Heart left ventricle (tissue), 16 donors: ENCODE measurements at regions not wholly inside any gene's neighbourhood (a gene's known extent, or its start where the extent isn't known, plus 50 kb on each side); places are given as distances from the start of the nearest gene placed in this dataset.

Experiments used
- ATAC-seq, 4 donors: fragments of 200-7000 bp; cut with Tn5 transposase; one replicate each; pipeline ENCODE4 v1.9.1; 2020 to 2022; ENCODE audit warnings: moderate library complexity in 4 of 4, mild to moderate bottlenecking in 3 of 4, moderate number of reproducible peaks in 1 of 4
- DNase-seq, 5 donors: peaks; one replicate each; pipeline ENCODE4 v3.0.0-alpha.2; 2020
- H3K27ac ChIP-seq, 12 donors: fragments of 200-600 bp; sonication (generic) in 4 of 12; one replicate each; pipeline versions ENCODE4 v1.5.0 to v1.8.0; 2016 to 2022; ENCODE audit warnings: mild to moderate bottlenecking in 2 of 12
- H3K27me3 ChIP-seq, 9 donors: fragments of 200-600 bp; sonication (generic) in 2 of 9; one replicate each; pipeline versions ENCODE4 v1.5.1 to v1.8.0; 2016 to 2022; ENCODE audit warnings: mild to moderate bottlenecking in 3 of 9
- H3K36me3 ChIP-seq, 9 donors: fragments of 200-600 bp; sonication (generic) in 2 of 9; one replicate each; pipeline versions ENCODE4 v1.5.0 to v1.8.0; 2018 to 2022; ENCODE audit warnings: mild to moderate bottlenecking in 2 of 9
- H3K4me1 ChIP-seq, 12 donors: fragments of 200-600 bp; sonication (generic) in 4 of 12; one replicate each; pipeline versions ENCODE4 v1.5.0 to v1.8.0; 2016 to 2022; ENCODE audit warnings: mild to moderate bottlenecking in 3 of 12
- H3K4me3 ChIP-seq, 12 donors: fragments of 200-600 bp; sonication (generic) in 4 of 12; one replicate each; pipeline versions ENCODE4 v1.5.0 to v1.8.0; 2017 to 2022; ENCODE audit warnings: mild to moderate bottlenecking in 9 of 12, moderate library complexity in 4 of 12
- H3K9me3 ChIP-seq, 12 donors: fragments of 200-600 bp; sonication (generic) in 4 of 12; one replicate each; pipeline versions ENCODE4 v1.5.0 to v1.8.0; 2016 to 2022; ENCODE audit warnings: mild to moderate bottlenecking in 1 of 12
- CTCF ChIP-seq, 12 donors: fragments of 200-600 bp; sonication (generic) in 4 of 12; IDR thresholded peaks; one replicate each; pipeline versions ENCODE4 v1.5.0 to v1.8.0; 2018 to 2022; ENCODE audit warnings: antibody characterized with exemption in 12 of 12, mild to moderate bottlenecking in 5 of 12
- POLR2A ChIP-seq, 2 donors: fragments of 450-650 bp; IDR thresholded peaks; one replicate each; pipeline ENCODE4 v1.6.1; 2017; ENCODE audit warnings: antibody characterized with exemption in 2 of 2, mild to moderate bottlenecking in 2 of 2, moderate library complexity in 2 of 2
- WGBS, 4 donors: extraction: QIAGEN DNeasy Blood & Tissue Kit in 2 of 4; methylation state at CpG; one replicate each; pipeline versions ENCODE4 v1.1.5 to v1.1.7; 2013 to 2018; 5-methylcytosine and 5-hydroxymethylcytosine counted together
- intact Hi-C, 10 donors: fragments of 100-400 bp; cut with DNase I; formaldehyde crosslinking; loops; one replicate each; pipeline versions ENCODE4 v1.11.1 to v1.14.2; 2022
- donor health status: ischemic (EF 13 %, LVEDD 7.1; RV severe dilation, severe dysfunction).
- donor health status: healthy with polysubstance abuse.
- donor health status: DM: no; HTN: yes; CAD: no.
- donor health status: DM: no; HTN: no; CAD: no.
- donor health status: ischemic (EF 25% LVEDD 6.9; RV normal size, moderate dysfunction).
- donor health status: ischemic (EF 25% LVEDD 5.7; RV mildly dilated, moderate dysfunction).
- donor health status: healthy.
- donor health status: DM: yes; HTN: yes; CAD: no.
- donor health status: ischemic (EF 35%, LVEDD 5.7; RV mildly dilated, moderate dysfunction).
- donor health status: nonischemic (EF 11% LVEDD 7.7; RV severe dilation, severe dysfunction).
- donor health status: DM: yes; HTN: yes; CAD: no.
- donor health status: PGD.
- donor health status: ischemic (EF 29% LVEDD 5.4; RV normal size, mild dysfunction).
- donor health status: nonischemic (EF 23%, LVEDD 6.1; RV moderate dilation, normal function).

- DNase-seq: no peak
- H3K9me3 ChIP-seq: peaks cover 0 to 7% (median 0%) of the 10 kb centered on the region in 12 donors
- no peak overlapping the region for H3K4me3 ChIP-seq
- no peaks in the 10 kb centered on the region for H3K36me3 ChIP-seq
- intact Hi-C loops: no loop called here
- TF ChIP-seq POLR2A (IDR thresholded peaks at IDR 0.05) (no peak), CTCF (IDR thresholded peaks at IDR 0.05) (peak in 3 of 12 donors; percentile 16 to 28 (median 27))
- 70 to 74% (median 73%) methylated on average over 12 of the region's 12 CpGs for WGBS, 4 donors
- peaks cover 0 to 6% (median 0%) of the 10 kb centered on the region in 9 donors for H3K27me3 ChIP-seq
- no peak overlapping the region for H3K27ac ChIP-seq
- peaks cover 0 to 9% (median 0%) of the 10 kb centered on the region in 12 donors for H3K4me1 ChIP-seq
- ATAC-seq: peak in 1 of 4 donors; percentile 20
Observed at GRCh38 chr16:66167564-66168291, 198.8 kb upstream of the CDH5 start.

- Histone ChIP-seq H3K4me1 (peaks cover 0 to 5% (median 0%) of the 10 kb centered on the region in 12 donors), H3K4me3 (no peak overlapping the region), H3K36me3 (no peaks in the 10 kb centered on the region), H3K27ac (no peak overlapping the region), H3K27me3 (peaks cover 0 to 8% (median 0%) of the 10 kb centered on the region in 9 donors), H3K9me3 (peaks cover 0 to 7% (median 0%) of the 10 kb centered on the region in 12 donors)
- TF ChIP-seq CTCF (IDR thresholded peaks at IDR 0.05) (no peak), POLR2A (IDR thresholded peaks at IDR 0.05) (no peak)
- ATAC-seq (no peak), DNase-seq (no peak)
- intact Hi-C loops: no loop called here
- WGBS, 4 donors: 86 to 94% (median 88%) methylated on average over 8 to 11 of the region's 11 CpGs
Observed at GRCh38 chr16:66166490-66166889, 200.0 kb upstream of the CDH5 start.

- Histone ChIP-seq H3K4me1 (peaks cover 0 to 5% (median 0%) of the 10 kb centered on the region in 12 donors), H3K4me3 (no peak overlapping the region), H3K9me3 (peaks cover 0 to 7% (median 0%) of the 10 kb centered on the region in 12 donors), H3K36me3 (no peaks in the 10 kb centered on the region), H3K27me3 (peaks cover 0 to 8% (median 0%) of the 10 kb centered on the region in 9 donors), H3K27ac (no peak overlapping the region)
- WGBS, 4 donors: 50 to 100% (median 73%) methylated on average over 2 of the region's 2 CpGs
- TF ChIP-seq POLR2A (IDR thresholded peaks at IDR 0.05): no peak
- no peak for TF ChIP-seq CTCF (IDR thresholded peaks at IDR 0.05)
- DNase-seq: no peak
- intact Hi-C loops: no loop called here
- no peak for ATAC-seq
Observed at GRCh38 chr16:66165879-66166278, 200.6 kb upstream of the CDH5 start.

- ATAC-seq: no peak
- peaks cover 0 to 7% (median 0%) of the 10 kb centered on the region in 12 donors for H3K9me3 ChIP-seq
- peaks cover 0 to 8% (median 0%) of the 10 kb centered on the region in 9 donors for H3K27me3 ChIP-seq
- WGBS, 4 donors: 88 to 90% (median 89%) methylated on average over 7 of the region's 7 CpGs
- no peak overlapping the region for H3K4me3 ChIP-seq
- no peak for DNase-seq
- no peak overlapping the region for H3K27ac ChIP-seq
- intact Hi-C loops: no loop called here
- TF ChIP-seq CTCF (IDR thresholded peaks at IDR 0.05) (no peak), POLR2A (IDR thresholded peaks at IDR 0.05) (no peak)
- H3K4me1 ChIP-seq: peaks cover 0 to 5% (median 0%) of the 10 kb centered on the region in 12 donors
- no peaks in the 10 kb centered on the region for H3K36me3 ChIP-seq
Observed at GRCh38 chr16:66164581-66165247, 201.8 kb upstream of the CDH5 start.
